RPMI8226 (cell line): ENCODE measurements at regions not wholly inside any gene's neighbourhood (a gene's known extent, or its start where the extent isn't known, plus 50 kb on each side); places are given as distances from the start of the nearest gene placed in this dataset.

Experiments
- DNase-seq: peaks from one replicate; pipeline ENCODE4 v3.0.0-alpha.2; 2015

- no peak for DNase-seq
Observed at GRCh38 chr12:116650585-116651087, 87.2 kb downstream of the SPRING1 start.

- DNase-seq: no peak
Observed at GRCh38 chr12:116650062-116650461, 87.8 kb downstream of the SPRING1 start.

GRCh38 chr12:116647813-116648212, 88.6 kb downstream of the MAP1LC3B2 start:
- DNase-seq: no peak

GRCh38 chr12:116646901-116647300, 87.7 kb downstream of the MAP1LC3B2 start:
- DNase-seq: no peak

- no peak for DNase-seq
Observed at GRCh38 chr12:116644806-116645205, 85.6 kb downstream of the MAP1LC3B2 start.

- no peak for DNase-seq
Observed at GRCh38 chr12:116642683-116643082, 83.5 kb downstream of the MAP1LC3B2 start.

- no peak for DNase-seq
Observed at GRCh38 chr12:116642106-116642505, 82.9 kb downstream of the MAP1LC3B2 start.

- no peak for DNase-seq
Observed at GRCh38 chr12:116640281-116640680, 81.1 kb downstream of the MAP1LC3B2 start.

GRCh38 chr12:116639765-116640164, 80.6 kb downstream of the MAP1LC3B2 start:
- DNase-seq: no peak

- no peak for DNase-seq
Observed at GRCh38 chr12:116638376-116638775, 79.2 kb downstream of the MAP1LC3B2 start.

- no peak for DNase-seq
Observed at GRCh38 chr12:116637589-116638150, 78.5 kb downstream of the MAP1LC3B2 start.

GRCh38 chr12:116636608-116637519, 77.7 kb downstream of the MAP1LC3B2 start:
- DNase-seq: no peak

- no peak for DNase-seq
Observed at GRCh38 chr12:116635487-116635886, 76.3 kb downstream of the MAP1LC3B2 start.

- DNase-seq: no peak
Observed at GRCh38 chr12:116633476-116633875, 74.3 kb downstream of the MAP1LC3B2 start.

- DNase-seq: no peak
Observed at GRCh38 chr12:116631619-116632018, 72.4 kb downstream of the MAP1LC3B2 start.

- DNase-seq: no peak
Observed at GRCh38 chr12:116630762-116631161, 71.6 kb downstream of the MAP1LC3B2 start.

GRCh38 chr12:116629480-116629879, 70.3 kb downstream of the MAP1LC3B2 start:
- no peak for DNase-seq

- no peak for DNase-seq
Observed at GRCh38 chr12:116628989-116629388, 69.8 kb downstream of the MAP1LC3B2 start.

GRCh38 chr12:116628450-116628793, 69.2 kb downstream of the MAP1LC3B2 start:
- no peak for DNase-seq
